ENCODE measurements at regions not wholly inside any gene's neighbourhood (a gene's known extent, or its start where the extent isn't known, plus 50 kb on each side); places are given as distances from the start of the nearest gene placed in this dataset.

DNA sequence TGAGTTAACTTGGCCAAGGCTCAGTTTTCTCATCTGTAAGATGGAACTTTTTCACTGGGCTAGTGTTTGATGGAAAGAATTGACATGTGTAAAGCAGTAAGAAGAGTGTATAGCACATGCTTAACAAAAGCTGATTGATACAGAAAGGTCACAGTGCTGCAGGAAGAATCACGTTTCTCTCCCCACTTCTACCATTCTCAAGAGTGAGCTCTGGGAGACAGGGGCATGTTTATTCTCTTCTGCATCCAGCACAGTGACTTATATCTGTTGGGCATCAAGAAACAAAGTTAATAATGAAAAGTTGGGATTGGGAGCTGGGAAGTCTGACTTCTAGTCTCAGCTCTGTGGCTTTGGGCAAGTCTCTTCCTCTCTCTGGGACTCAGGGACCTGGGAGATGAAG is 55.3 kb downstream of the IRX3 start:
- CTCF ChIA-PET = interaction anchor here (1.1 kb wide), 1 partner anchor 36 kb away, joined by 3 read pairs; no protein-coding TSS in a partner anchor
- Histone ChIP-seq H3K27me3 (ENCODE audit: control insufficient read depth in 2 of 2, insufficient read depth in 2 of 2, low read length in 2 of 2) (no peaks in the 10 kb centered on the region), H3K27ac (ENCODE audit: insufficient read depth, low read depth, low read length) (no peak overlapping the region), H3K9me3 (replicated peaks; ENCODE audit: control insufficient read depth, insufficient read depth, low read length) (no peaks in the 10 kb centered on the region), H4K20me1 (replicated peaks; ENCODE audit: control insufficient read depth, extremely low read depth, insufficient read depth, low read length) (no peaks in the 10 kb centered on the region), H3K79me2 (ENCODE audit: control insufficient read depth, insufficient read depth, low read length) (no peaks in the 10 kb centered on the region), H3K4me3 (replicated peaks in 1 of 3; ENCODE audit: insufficient read depth in 1 of 3, low read depth in 1 of 3, low read length in 3 of 3) (no peak overlapping the region), H3K9me1 (replicated peaks; ENCODE audit: control insufficient read depth, extremely low read depth, insufficient read depth, low read length) (no peaks in the 10 kb centered on the region), H3K9ac (replicated peaks; ENCODE audit: extremely low read depth, insufficient read depth, low read length) (no peak overlapping the region), H3K36me3 (ENCODE audit: control insufficient read depth in 2 of 2, extremely low read depth in 1 of 2, insufficient read depth in 2 of 2, low read length in 2 of 2) (no peaks in the 10 kb centered on the region), H3K4me1 (ENCODE audit: control insufficient read depth, extremely low read depth, insufficient read depth, low read length) (no peaks in the 10 kb centered on the region), H2AFZ (ENCODE audit: low read depth, low read length) (no peak overlapping the region), H3K4me2 (ENCODE audit: insufficient read depth, low read length) (no peak overlapping the region)
- DNase-seq (ENCODE audit: low read depth, low spot score) (no peak), FAIRE-seq (no peak)
- no TSS peak for BruUV-seq (replicated peaks)
- TF ChIP-seq MYC (IDR thresholded peaks at IDR 0.05; ENCODE audit: low read depth, low read length) (no peak), POLR2AphosphoS5 (IDR thresholded peaks at IDR 0.05; ENCODE audit: insufficient read depth, low read depth, low read length) (no peak), GATA2 (IDR thresholded peaks at IDR 0.05; ENCODE audit: insufficient read depth, insufficient read length, low read depth, low read length) (no peak), FOS (IDR thresholded peaks at IDR 0.05; ENCODE audit: borderline replicate concordance, insufficient read depth, low read length) (no peak), POLR2A (IDR thresholded peaks at IDR 0.05; ENCODE audit: low read depth, low read length) (no peak), JUN (IDR thresholded peaks at IDR 0.05; ENCODE audit: borderline replicate concordance, insufficient read depth, insufficient read length, low read depth) (no peak), EZH2 (IDR thresholded peaks at IDR 0.05; ENCODE audit: borderline replicate concordance, low read depth, low read length, severe bottlenecking) (no peak)
- TF ChIP-seq, protein P1, sequence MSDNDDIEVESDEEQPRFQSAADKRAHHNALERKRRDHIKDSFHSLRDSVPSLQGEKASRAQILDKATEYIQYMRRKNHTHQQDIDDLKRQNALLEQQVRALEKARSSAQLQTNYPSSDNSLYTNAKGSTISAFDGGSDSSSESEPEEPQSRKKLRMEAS (IDR thresholded peaks at IDR 0.05; ENCODE audit: insufficient read depth, insufficient read length) = no peak
- TF ChIP-seq, protein P2, sequence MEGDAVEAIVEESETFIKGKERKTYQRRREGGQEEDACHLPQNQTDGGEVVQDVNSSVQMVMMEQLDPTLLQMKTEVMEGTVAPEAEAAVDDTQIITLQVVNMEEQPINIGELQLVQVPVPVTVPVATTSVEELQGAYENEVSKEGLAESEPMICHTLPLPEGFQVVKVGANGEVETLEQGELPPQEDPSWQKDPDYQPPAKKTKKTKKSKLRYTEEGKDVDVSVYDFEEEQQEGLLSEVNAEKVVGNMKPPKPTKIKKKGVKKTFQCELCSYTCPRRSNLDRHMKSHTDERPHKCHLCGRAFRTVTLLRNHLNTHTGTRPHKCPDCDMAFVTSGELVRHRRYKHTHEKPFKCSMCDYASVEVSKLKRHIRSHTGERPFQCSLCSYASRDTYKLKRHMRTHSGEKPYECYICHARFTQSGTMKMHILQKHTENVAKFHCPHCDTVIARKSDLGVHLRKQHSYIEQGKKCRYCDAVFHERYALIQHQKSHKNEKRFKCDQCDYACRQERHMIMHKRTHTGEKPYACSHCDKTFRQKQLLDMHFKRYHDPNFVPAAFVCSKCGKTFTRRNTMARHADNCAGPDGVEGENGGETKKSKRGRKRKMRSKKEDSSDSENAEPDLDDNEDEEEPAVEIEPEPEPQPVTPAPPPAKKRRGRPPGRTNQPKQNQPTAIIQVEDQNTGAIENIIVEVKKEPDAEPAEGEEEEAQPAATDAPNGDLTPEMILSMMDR (IDR thresholded peaks at IDR 0.05; ENCODE audit: extremely low read depth in 1 of 2, insufficient read depth in 1 of 2, low read depth in 1 of 2, low read length in 2 of 2) = no peak
- dilution Hi-C loops (cut with MboI; ENCODE audit: extremely low pct_ligation_motif_present, low sequenced_read_pairs) = no loop called here
- POLR2A ChIA-PET = no interaction called here
- intact Hi-C loops (cut with micrococcal nuclease) = no loop called here

Data from endothelial cell of umbilical vein (primary cell).